ENCODE measurements at regions not wholly inside any gene's neighbourhood (a gene's known extent, or its start where the extent isn't known, plus 50 kb on each side); places are given as distances from the start of the nearest gene placed in this dataset.

DNA sequence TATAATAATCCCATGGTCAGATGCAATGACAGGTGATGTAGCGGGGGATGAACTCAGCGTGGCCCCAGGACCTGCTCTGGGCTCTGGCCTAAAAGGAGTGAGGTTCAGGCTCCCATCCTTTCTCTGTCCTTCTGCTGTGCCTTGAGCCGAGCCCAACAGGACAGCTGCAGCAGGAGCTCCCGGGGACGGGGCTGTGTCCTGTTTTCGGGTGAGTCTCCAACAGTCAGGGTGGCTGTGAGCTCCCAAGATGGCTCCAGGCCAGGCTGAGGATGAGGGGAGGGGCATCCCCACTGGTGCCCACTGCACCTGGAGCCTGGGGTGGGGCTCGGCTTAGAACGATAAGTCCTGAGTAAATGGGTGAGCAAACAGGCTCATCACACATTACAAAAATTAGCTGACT, 1385.0 kb downstream of the BRD1 start:
- Histone ChIP-seq H3K4me2 (ENCODE audit: low read depth, low read length, poor library complexity, severe bottlenecking) (no peak overlapping the region), H3K27me3 (ENCODE audit: insufficient read depth, low read length, poor library complexity, severe bottlenecking) (no peaks in the 10 kb centered on the region), H3K9me3 (ENCODE audit: insufficient read depth, low read depth, low read length) (peaks cover 23% of the 10 kb centered on the region), H3K36me3 (ENCODE audit: insufficient read depth, low read length) (no peaks in the 10 kb centered on the region), H3K79me2 (ENCODE audit: insufficient read depth, low read length) (no peaks in the 10 kb centered on the region), H2AFZ (ENCODE audit: low read length) (no peak overlapping the region), H4K20me1 (ENCODE audit: insufficient read depth, low read length, poor library complexity, severe bottlenecking) (no peaks in the 10 kb centered on the region), H3K9me2 (replicated peaks; ENCODE audit: low read depth, low read length) (no peaks in the 10 kb centered on the region), H3K9ac (ENCODE audit: low read depth, low read length, poor library complexity, severe bottlenecking) (no peak overlapping the region), H3F3A (ENCODE audit: low read depth) (no peaks in the 10 kb centered on the region), H3K4me3 (ENCODE audit: low read length, poor library complexity, severe bottlenecking) (no peak overlapping the region), H3K4me1 (ENCODE audit: insufficient read depth, low read length, poor library complexity, severe bottlenecking) (no peaks in the 10 kb centered on the region)
- TF ChIP-seq CTCF (conservative IDR thresholded peaks at IDR 0.05; ENCODE audit: low read length) (no peak), EZH2phosphoT487 (IDR thresholded peaks at IDR 0.05; ENCODE audit: borderline replicate concordance) (no peak)

DNA sequence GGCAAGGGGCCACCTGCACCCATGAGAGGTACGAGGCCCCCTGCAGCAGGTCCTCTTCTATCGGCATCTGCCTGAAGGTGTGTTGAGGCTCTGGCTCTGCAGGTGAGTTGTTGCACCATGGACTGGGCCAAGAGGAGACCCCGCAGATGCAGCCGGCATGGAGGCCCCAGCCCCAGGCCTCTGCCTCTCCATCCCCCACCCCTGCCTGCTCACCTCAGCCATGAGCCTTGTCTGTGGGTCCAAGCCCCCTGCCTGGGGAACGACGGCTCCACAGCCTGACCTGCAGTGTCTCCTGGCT, 1386.2 kb downstream of the BRD1 start:
- no peak for TF ChIP-seq CTCF (conservative IDR thresholded peaks at IDR 0.05; ENCODE audit: low read length)
- TF ChIP-seq EZH2phosphoT487 (IDR thresholded peaks at IDR 0.05; ENCODE audit: borderline replicate concordance): no peak
- Histone ChIP-seq H2AFZ (ENCODE audit: low read length) (no peak overlapping the region), H3K4me3 (ENCODE audit: low read length, poor library complexity, severe bottlenecking) (no peak overlapping the region), H3K9ac (ENCODE audit: low read depth, low read length, poor library complexity, severe bottlenecking) (no peak overlapping the region), H4K20me1 (ENCODE audit: insufficient read depth, low read length, poor library complexity, severe bottlenecking) (no peaks in the 10 kb centered on the region), H3K9me2 (replicated peaks; ENCODE audit: low read depth, low read length) (no peaks in the 10 kb centered on the region), H3K4me2 (ENCODE audit: low read depth, low read length, poor library complexity, severe bottlenecking) (no peak overlapping the region), H3K4me1 (ENCODE audit: insufficient read depth, low read length, poor library complexity, severe bottlenecking) (no peaks in the 10 kb centered on the region), H3K27me3 (ENCODE audit: insufficient read depth, low read length, poor library complexity, severe bottlenecking) (no peaks in the 10 kb centered on the region), H3F3A (ENCODE audit: low read depth) (no peaks in the 10 kb centered on the region), H3K36me3 (ENCODE audit: insufficient read depth, low read length) (no peaks in the 10 kb centered on the region), H3K79me2 (ENCODE audit: insufficient read depth, low read length) (no peaks in the 10 kb centered on the region), H3K9me3 (ENCODE audit: insufficient read depth, low read depth, low read length) (peaks cover 13% of the 10 kb centered on the region)

GRCh38 chr22:48440673-48441552, 1386.8 kb downstream of the BRD1 start:
- TF ChIP-seq EZH2phosphoT487 (IDR thresholded peaks at IDR 0.05; ENCODE audit: borderline replicate concordance) (no peak), CTCF (conservative IDR thresholded peaks at IDR 0.05; ENCODE audit: low read length) (no peak)
- Histone ChIP-seq H3K4me3 (ENCODE audit: low read length, poor library complexity, severe bottlenecking) (no peak overlapping the region), H3K9me3 (ENCODE audit: insufficient read depth, low read depth, low read length) (peaks cover 10% of the 10 kb centered on the region; the same call in 1 of the 2 replicates), H3K36me3 (ENCODE audit: insufficient read depth, low read length) (no peaks in the 10 kb centered on the region), H4K20me1 (ENCODE audit: insufficient read depth, low read length, poor library complexity, severe bottlenecking) (no peaks in the 10 kb centered on the region), H3K9ac (ENCODE audit: low read depth, low read length, poor library complexity, severe bottlenecking) (no peak overlapping the region), H2AFZ (ENCODE audit: low read length) (no peak overlapping the region), H3K4me2 (ENCODE audit: low read depth, low read length, poor library complexity, severe bottlenecking) (no peak overlapping the region), H3F3A (ENCODE audit: low read depth) (no peaks in the 10 kb centered on the region), H3K4me1 (ENCODE audit: insufficient read depth, low read length, poor library complexity, severe bottlenecking) (no peaks in the 10 kb centered on the region), H3K79me2 (ENCODE audit: insufficient read depth, low read length) (no peaks in the 10 kb centered on the region), H3K27me3 (ENCODE audit: insufficient read depth, low read length, poor library complexity, severe bottlenecking) (no peaks in the 10 kb centered on the region), H3K9me2 (replicated peaks; ENCODE audit: low read depth, low read length) (no peaks in the 10 kb centered on the region)
